ENCODE measurements at regions not wholly inside any gene's neighbourhood (a gene's known extent, or its start where the extent isn't known, plus 50 kb on each side); places are given as distances from the start of the nearest gene placed in this dataset.

DNA sequence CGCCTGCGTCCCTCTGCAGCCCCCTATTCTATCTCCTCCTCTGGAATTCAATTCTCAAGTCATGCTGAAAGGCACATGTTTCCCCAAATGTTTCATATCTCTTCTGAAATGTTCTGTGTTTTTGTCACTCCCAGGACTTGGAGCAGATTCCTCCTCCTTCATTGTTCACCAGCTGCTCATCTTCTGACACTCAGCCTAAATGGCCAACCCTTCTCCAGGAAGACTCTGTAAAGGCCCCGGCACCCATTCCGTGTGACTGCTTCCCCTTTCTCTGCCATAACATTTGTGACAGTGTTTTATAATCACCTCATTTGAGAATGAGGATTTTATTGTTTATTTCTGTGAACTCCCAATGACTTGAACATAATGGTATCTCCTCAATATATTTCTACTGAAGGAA, 170.8 kb upstream of the ADAMTS16 start:
- TF ChIP-seq, protein P1, sequence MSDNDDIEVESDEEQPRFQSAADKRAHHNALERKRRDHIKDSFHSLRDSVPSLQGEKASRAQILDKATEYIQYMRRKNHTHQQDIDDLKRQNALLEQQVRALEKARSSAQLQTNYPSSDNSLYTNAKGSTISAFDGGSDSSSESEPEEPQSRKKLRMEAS (IDR thresholded peaks at IDR 0.05) = no peak
- TF ChIP-seq YY1 (IDR thresholded peaks at IDR 0.05; ENCODE audit: low read depth) = no peak

Data from Ishikawa (cell line).